D721Med (cell line): ENCODE measurements at regions not wholly inside any gene's neighbourhood (a gene's known extent, or its start where the extent isn't known, plus 50 kb on each side); places are given as distances from the start of the nearest gene placed in this dataset.

Experiments
- DNase-seq: peaks from one replicate; pipeline ENCODE4 v3.0.0; 2011; ENCODE audit warnings: low spot score; ENCODE audit not compliant: insufficient read length
- FAIRE-seq: peaks from 2 replicates; lab custom pipeline; 2011; peaks lifted over from hg19 to GRCh38; lab: Jason Lieb, UNC
- TF ChIP-seq, protein P1 (sequence below): IDR thresholded peaks from 2 replicates; pipeline ENCODE4 v1.5.1; 2012; ENCODE audit warnings: mild to moderate bottlenecking, control low read depth; ENCODE audit not compliant: insufficient read depth; ENCODE audit errors: missing control alignments

DNA sequence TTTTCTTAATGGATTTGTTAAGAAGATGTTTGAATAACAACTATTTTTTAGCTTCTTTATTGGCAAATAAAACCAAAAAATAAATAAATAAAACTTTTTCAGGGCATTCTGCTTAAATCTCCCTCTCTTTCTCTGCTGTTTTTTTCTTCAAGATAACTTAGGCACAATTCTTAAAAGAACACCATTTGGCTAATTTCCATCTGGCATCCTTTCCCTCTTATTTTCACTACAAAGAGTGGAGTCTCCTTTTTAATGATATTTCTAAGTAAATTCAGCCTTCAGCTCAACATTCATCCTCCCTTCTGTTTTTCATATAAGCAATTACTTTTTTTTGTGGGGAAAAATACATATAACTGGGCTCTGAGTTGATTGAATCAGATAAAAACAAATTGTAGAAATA, 88.1 kb downstream of the PCDH7 start:
- TF ChIP-seq, protein P1, sequence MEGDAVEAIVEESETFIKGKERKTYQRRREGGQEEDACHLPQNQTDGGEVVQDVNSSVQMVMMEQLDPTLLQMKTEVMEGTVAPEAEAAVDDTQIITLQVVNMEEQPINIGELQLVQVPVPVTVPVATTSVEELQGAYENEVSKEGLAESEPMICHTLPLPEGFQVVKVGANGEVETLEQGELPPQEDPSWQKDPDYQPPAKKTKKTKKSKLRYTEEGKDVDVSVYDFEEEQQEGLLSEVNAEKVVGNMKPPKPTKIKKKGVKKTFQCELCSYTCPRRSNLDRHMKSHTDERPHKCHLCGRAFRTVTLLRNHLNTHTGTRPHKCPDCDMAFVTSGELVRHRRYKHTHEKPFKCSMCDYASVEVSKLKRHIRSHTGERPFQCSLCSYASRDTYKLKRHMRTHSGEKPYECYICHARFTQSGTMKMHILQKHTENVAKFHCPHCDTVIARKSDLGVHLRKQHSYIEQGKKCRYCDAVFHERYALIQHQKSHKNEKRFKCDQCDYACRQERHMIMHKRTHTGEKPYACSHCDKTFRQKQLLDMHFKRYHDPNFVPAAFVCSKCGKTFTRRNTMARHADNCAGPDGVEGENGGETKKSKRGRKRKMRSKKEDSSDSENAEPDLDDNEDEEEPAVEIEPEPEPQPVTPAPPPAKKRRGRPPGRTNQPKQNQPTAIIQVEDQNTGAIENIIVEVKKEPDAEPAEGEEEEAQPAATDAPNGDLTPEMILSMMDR = no peak
- DNase-seq = no peak
- FAIRE-seq = no peak

DNA sequence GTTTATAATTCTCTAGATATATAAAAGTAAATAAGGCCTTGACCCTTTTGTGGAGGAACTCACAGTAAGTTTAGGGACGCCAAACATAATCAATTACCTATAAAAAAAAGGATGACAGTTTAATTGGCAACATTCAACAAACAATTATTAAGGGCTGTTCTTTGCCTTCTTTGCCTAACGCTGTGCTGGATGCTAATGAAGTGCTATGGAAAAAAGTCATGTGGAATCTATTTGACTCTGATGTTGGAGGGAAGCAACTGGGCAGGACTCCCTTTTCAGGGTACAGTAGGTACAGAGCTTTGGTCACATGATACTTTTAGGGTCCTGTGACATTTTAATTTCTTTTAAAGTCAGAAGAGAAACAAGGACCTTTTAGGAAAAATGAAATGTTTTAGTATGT, 91.1 kb downstream of the PCDH7 start:
- TF ChIP-seq, protein P1 = no peak
- FAIRE-seq (no peak), DNase-seq (no peak)

DNA sequence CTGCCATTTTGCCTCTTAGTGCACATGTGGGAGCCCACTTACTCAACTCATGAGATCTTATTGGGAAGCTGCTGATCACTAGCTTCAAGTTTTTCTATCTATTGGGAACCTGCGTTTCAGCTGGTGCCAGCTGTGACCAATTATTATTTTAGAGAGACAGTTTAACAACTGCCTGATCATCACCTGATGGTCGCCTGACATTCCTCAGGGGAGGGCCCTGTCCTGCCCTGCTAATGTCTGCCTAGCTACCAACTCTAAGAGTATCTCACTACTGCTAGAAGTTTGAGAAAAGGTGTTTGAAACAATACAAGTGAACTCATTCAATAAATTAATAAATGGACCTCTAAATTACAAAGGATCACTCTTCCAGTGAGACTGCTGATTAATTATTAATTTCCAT, 95.5 kb downstream of the PCDH7 start:
- FAIRE-seq = no peak
- TF ChIP-seq, protein P1 = no peak
- DNase-seq = no peak

DNA sequence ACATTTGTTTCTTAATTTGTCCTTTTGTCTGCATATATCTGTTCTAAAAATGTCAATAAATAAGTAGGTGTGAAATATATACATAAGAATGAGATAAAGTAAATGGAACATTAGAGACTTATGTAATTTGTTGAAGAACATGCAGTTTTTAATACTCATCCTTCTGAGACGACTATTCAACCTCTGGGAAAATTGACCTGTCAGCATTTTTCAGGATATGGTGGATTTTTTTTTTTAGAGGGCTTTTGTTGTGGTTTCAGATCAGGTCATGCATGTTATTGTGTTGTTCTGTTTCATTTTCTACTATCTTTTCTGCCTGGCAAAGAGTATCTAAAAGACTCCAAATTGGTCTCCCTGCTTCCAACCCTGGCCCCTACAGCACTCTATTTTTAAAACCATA, 97.3 kb downstream of the PCDH7 start:
- DNase-seq (no peak), FAIRE-seq (no peak)
- TF ChIP-seq, protein P1 = no peak

DNA sequence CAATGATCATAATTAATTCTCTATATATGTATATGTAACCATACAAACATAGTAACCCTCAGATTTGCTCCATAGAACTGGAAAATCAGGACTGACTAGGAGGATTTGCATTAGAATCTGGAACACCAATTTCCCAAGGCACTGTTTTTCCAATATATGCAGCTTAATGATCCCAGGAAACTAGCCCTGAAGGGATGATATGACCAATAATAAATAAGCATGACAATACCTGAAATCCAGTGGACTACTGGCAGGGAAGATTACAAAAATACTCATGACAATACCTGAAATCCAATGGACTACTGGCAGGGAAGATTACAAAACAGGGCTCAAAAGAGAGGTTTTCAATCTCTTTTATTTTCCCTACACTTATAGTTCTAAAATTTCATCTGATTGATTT, 98.4 kb downstream of the PCDH7 start:
- FAIRE-seq = no peak
- TF ChIP-seq, protein P1 = no peak
- DNase-seq = no peak

DNA sequence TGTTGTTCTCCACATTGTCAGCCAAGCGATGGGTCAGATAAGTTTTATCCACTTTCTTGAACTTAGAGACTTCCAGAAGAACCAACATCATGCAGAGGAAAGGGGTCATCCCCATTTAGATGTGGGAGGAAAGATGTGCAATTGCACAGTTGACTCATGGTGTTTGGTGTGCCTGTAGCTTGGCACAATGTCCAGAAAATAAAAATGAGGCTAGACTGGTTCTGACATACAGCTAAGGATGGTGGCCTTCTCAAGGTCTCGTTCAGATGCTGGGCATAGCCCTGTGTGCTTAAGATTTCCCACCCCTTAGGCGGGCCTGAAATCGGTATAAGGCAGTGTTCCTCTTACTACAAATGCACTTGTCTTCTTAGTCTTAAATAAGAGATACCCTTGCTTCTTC, 101.1 kb downstream of the PCDH7 start:
- FAIRE-seq (no peak), DNase-seq (no peak)
- TF ChIP-seq, protein P1 = no peak

DNA sequence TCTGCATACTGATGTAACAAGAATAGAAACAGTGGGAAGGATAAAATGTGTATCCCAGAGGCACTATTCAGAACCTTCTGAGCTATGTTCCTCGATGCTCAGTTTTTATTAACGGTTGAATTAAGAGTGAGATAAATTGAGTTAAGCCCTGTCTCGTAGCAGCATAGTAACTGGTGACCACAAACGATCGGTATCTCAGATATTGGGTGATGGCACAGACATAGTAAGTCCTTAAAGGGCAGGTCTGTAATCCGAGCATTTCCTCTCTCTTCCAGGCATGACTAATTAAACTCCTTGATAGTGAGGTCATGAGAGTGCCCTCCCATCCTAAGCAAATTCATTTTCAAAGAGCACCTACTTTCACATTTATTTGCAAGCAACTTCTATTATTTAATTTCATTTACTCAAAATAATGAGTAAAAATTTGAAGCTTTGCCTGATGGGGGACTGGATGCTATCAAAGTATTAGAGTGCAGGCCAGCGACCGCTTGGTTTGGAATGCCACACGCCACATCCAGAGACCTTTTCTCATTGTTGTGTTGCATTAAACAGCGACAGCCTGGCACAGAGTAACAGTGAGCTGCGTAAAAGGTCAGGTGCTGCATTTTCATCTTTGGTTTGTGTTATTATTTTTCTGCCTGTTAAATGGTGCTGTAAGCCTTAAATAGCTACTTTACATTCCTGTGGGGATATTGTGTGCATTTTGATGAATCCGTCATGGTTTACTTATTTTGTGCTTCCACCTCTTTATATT, 101.9 kb downstream of the PCDH7 start:
- no peak for FAIRE-seq
- TF ChIP-seq, protein P1 = no peak
- DNase-seq = no peak
